ENCODE measurements at regions not wholly inside any gene's neighbourhood (a gene's known extent, or its start where the extent isn't known, plus 50 kb on each side); places are given as distances from the start of the nearest gene placed in this dataset.

GRCh38 chr12:98295681-98296080 is 219.7 kb upstream of the TMPO start:
- H3K27me3 ChIP-seq (ENCODE audit: insufficient read depth, insufficient read length) = no peaks in the 10 kb centered on the region
- H3K36me3 ChIP-seq (ENCODE audit: insufficient read depth, insufficient read length, low read length) = no peaks in the 10 kb centered on the region
- TF ChIP-seq YY1 (IDR thresholded peaks at IDR 0.05; ENCODE audit: insufficient read depth, insufficient read length) (no peak), ZNF274 (IDR thresholded peaks at IDR 0.05; ENCODE audit: low read depth, low read length) (no peak), SUZ12 (IDR thresholded peaks at IDR 0.05; ENCODE audit: extremely low read depth, insufficient read depth, insufficient read length) (no peak)
- DNase-seq (ENCODE audit: low read depth, low spot score) = no peak
- no peaks in the 10 kb centered on the region for H3K9me3 ChIP-seq (ENCODE audit: insufficient read depth, low read length)
- H3K4me1 ChIP-seq (ENCODE audit: insufficient read depth, insufficient read length) = no peaks in the 10 kb centered on the region
- no peak overlapping the region for H3K4me3 ChIP-seq (ENCODE audit: insufficient read length, low read depth)
- H3K9ac ChIP-seq (ENCODE audit: insufficient read length, low read depth) = no peak overlapping the region

GRCh38 chr12:98296462-98297079 is 218.8 kb upstream of the TMPO start:
- no peak for DNase-seq (ENCODE audit: low read depth, low spot score)
- Histone ChIP-seq H3K9me3 (ENCODE audit: insufficient read depth, low read length) (no peaks in the 10 kb centered on the region), H3K36me3 (ENCODE audit: insufficient read depth, insufficient read length, low read length) (no peaks in the 10 kb centered on the region), H3K4me1 (ENCODE audit: insufficient read depth, insufficient read length) (no peaks in the 10 kb centered on the region), H3K9ac (ENCODE audit: insufficient read length, low read depth) (no peak overlapping the region), H3K4me3 (ENCODE audit: insufficient read length, low read depth) (no peak overlapping the region), H3K27me3 (ENCODE audit: insufficient read depth, insufficient read length) (no peaks in the 10 kb centered on the region)
- TF ChIP-seq SUZ12 (IDR thresholded peaks at IDR 0.05; ENCODE audit: extremely low read depth, insufficient read depth, insufficient read length) (no peak), YY1 (IDR thresholded peaks at IDR 0.05; ENCODE audit: insufficient read depth, insufficient read length) (no peak)

- DNase-seq (ENCODE audit: low read depth, low spot score) = no peak
- TF ChIP-seq SUZ12 (IDR thresholded peaks at IDR 0.05; ENCODE audit: extremely low read depth, insufficient read depth, insufficient read length) (no peak), YY1 (IDR thresholded peaks at IDR 0.05; ENCODE audit: insufficient read depth, insufficient read length) (no peak), ZNF274 (IDR thresholded peaks at IDR 0.05; ENCODE audit: low read depth, low read length) (no peak)
- Histone ChIP-seq H3K27me3 (ENCODE audit: insufficient read depth, insufficient read length) (no peaks in the 10 kb centered on the region), H3K9me3 (ENCODE audit: insufficient read depth, low read length) (no peaks in the 10 kb centered on the region), H3K36me3 (ENCODE audit: insufficient read depth, insufficient read length, low read length) (no peaks in the 10 kb centered on the region), H3K4me3 (ENCODE audit: insufficient read length, low read depth) (no peak overlapping the region), H3K9ac (ENCODE audit: insufficient read length, low read depth) (no peak overlapping the region), H3K4me1 (ENCODE audit: insufficient read depth, insufficient read length) (no peaks in the 10 kb centered on the region)
Observed at GRCh38 chr12:98297538-98297937, 217.9 kb upstream of the TMPO start.

DNA sequence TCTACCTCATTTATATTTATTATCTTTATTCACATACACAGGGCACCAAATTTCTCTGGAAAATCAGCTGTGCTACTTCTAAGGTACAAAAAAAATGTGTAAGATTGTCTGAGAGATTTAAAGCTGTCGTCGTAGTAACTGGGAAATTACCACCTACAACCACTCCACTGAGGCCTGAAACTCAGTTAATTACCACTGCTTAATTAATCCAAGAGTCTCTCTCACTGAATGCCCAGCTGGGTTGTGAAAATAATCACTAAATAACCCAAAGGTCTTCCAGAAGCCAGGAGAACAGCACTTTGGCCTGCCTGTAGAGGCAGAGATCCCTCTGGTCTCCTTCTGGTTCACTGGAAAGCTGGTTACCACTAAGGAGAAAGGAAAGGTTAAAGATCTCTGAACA is 207.2 kb upstream of the TMPO start:
- Histone ChIP-seq H3K36me3 (ENCODE audit: insufficient read depth, insufficient read length, low read length) (no peaks in the 10 kb centered on the region), H3K9me3 (ENCODE audit: insufficient read depth, low read length) (no peaks in the 10 kb centered on the region), H3K4me1 (ENCODE audit: insufficient read depth, insufficient read length) (no peaks in the 10 kb centered on the region), H3K4me3 (ENCODE audit: insufficient read length, low read depth) (no peak overlapping the region), H3K27me3 (ENCODE audit: insufficient read depth, insufficient read length) (no peaks in the 10 kb centered on the region), H3K9ac (ENCODE audit: insufficient read length, low read depth) (no peak overlapping the region)
- TF ChIP-seq ZNF274 (IDR thresholded peaks at IDR 0.05; ENCODE audit: low read depth, low read length) (no peak), YY1 (IDR thresholded peaks at IDR 0.05; ENCODE audit: insufficient read depth, insufficient read length) (no peak), SUZ12 (IDR thresholded peaks at IDR 0.05; ENCODE audit: extremely low read depth, insufficient read depth, insufficient read length) (no peak)
- no peak for DNase-seq (ENCODE audit: low read depth, low spot score)

DNA sequence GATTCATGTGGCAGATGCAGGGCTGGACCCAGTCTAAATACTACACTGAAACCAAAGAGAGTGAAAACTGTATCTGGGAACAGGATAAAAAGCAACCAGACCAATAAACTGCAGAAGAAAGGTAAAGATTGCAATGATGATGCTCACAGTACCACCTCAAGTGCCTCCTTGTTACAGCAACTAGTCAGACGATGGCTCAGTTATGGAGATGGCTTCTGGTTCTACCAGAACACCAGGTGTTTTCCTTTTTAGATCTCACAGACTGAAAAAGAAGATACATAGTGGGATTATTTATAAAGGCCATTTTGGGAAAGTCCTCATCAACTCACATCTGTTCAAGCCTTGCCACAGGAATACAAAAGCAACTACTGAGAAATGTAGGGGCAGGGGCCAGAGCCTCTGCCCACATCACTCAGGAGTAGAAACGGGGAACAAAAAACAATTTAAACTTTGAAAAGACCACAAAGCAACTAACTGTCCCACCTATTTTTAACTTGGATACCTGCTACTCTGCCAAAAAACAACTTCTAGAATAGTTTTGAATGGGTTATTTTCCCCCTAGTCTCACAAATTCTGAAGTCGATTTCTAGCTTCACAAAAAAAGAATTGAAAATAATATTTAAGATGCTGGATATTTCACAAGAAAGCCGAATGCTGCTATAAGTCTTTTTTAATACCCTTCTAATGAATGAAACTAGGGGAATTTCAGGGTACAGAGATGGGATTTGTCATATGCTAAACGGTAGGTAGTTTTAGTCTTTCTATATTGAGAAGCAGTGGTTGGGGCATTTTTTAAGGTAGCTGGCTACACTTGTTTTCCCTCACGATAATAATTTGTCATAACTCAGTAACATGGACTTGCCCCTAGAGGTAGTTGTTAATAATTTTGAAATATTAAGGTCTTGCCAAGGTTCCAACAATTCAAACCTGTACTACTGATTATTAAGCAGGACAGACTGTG is 197.2 kb upstream of the TMPO start:
- no peak overlapping the region for H3K4me3 ChIP-seq (ENCODE audit: insufficient read length, low read depth)
- H3K9ac ChIP-seq (ENCODE audit: insufficient read length, low read depth) = no peak overlapping the region
- DNase-seq (ENCODE audit: low read depth, low spot score) = no peak
- no peaks in the 10 kb centered on the region for H3K36me3 ChIP-seq (ENCODE audit: insufficient read depth, insufficient read length, low read length)
- H3K4me1 ChIP-seq (ENCODE audit: insufficient read depth, insufficient read length) = no peaks in the 10 kb centered on the region
- no peaks in the 10 kb centered on the region for H3K9me3 ChIP-seq (ENCODE audit: insufficient read depth, low read length)
- TF ChIP-seq SUZ12 (IDR thresholded peaks at IDR 0.05; ENCODE audit: extremely low read depth, insufficient read depth, insufficient read length) = no peak
- no peak for TF ChIP-seq ZNF274 (IDR thresholded peaks at IDR 0.05; ENCODE audit: low read depth, low read length)
- TF ChIP-seq YY1 (IDR thresholded peaks at IDR 0.05; ENCODE audit: insufficient read depth, insufficient read length) = no peak
- H3K27me3 ChIP-seq (ENCODE audit: insufficient read depth, insufficient read length) = no peaks in the 10 kb centered on the region

- Histone ChIP-seq H3K27me3 (ENCODE audit: insufficient read depth, insufficient read length) (no peaks in the 10 kb centered on the region), H3K9ac (ENCODE audit: insufficient read length, low read depth) (no peak overlapping the region), H3K36me3 (ENCODE audit: insufficient read depth, insufficient read length, low read length) (no peaks in the 10 kb centered on the region), H3K4me3 (ENCODE audit: insufficient read length, low read depth) (no peak overlapping the region), H3K4me1 (ENCODE audit: insufficient read depth, insufficient read length) (no peaks in the 10 kb centered on the region), H3K9me3 (ENCODE audit: insufficient read depth, low read length) (no peaks in the 10 kb centered on the region)
- TF ChIP-seq YY1 (IDR thresholded peaks at IDR 0.05; ENCODE audit: insufficient read depth, insufficient read length) (no peak), ZNF274 (IDR thresholded peaks at IDR 0.05; ENCODE audit: low read depth, low read length) (no peak), SUZ12 (IDR thresholded peaks at IDR 0.05; ENCODE audit: extremely low read depth, insufficient read depth, insufficient read length) (no peak)
- DNase-seq (ENCODE audit: low read depth, low spot score) = no peak
Observed at GRCh38 chr12:98319716-98320425, 195.5 kb upstream of the TMPO start.

- Histone ChIP-seq H3K27me3 (ENCODE audit: insufficient read depth, insufficient read length) (no peaks in the 10 kb centered on the region), H3K36me3 (ENCODE audit: insufficient read depth, insufficient read length, low read length) (no peaks in the 10 kb centered on the region), H3K4me3 (ENCODE audit: insufficient read length, low read depth) (no peak overlapping the region), H3K4me1 (ENCODE audit: insufficient read depth, insufficient read length) (no peaks in the 10 kb centered on the region), H3K9me3 (ENCODE audit: insufficient read depth, low read length) (no peaks in the 10 kb centered on the region), H3K9ac (ENCODE audit: insufficient read length, low read depth) (no peak overlapping the region)
- no peak for DNase-seq (ENCODE audit: low read depth, low spot score)
- TF ChIP-seq YY1 (IDR thresholded peaks at IDR 0.05; ENCODE audit: insufficient read depth, insufficient read length) (no peak), SUZ12 (IDR thresholded peaks at IDR 0.05; ENCODE audit: extremely low read depth, insufficient read depth, insufficient read length) (no peak), ZNF274 (IDR thresholded peaks at IDR 0.05; ENCODE audit: low read depth, low read length) (no peak)
Observed at GRCh38 chr12:98325003-98325402, 190.4 kb upstream of the TMPO start.

Measured in NT2/D1 (cell line).